Natural killer cell (primary cell): ENCODE measurements at regions not wholly inside any gene's neighbourhood (a gene's known extent, or its start where the extent isn't known, plus 50 kb on each side); places are given as distances from the start of the nearest gene placed in this dataset.

ENCODE experiments used
- ATAC-seq, 3 donors: fragments of 150-1000 bp in 2 of 3; fragments of 200-7000 bp in 1 of 3; cut with Tn5 transposase; 1 replicate in 1 of 3; 2 replicates in 2 of 3; pipeline ENCODE4 v1.10.0; 2021; ENCODE audit warnings: mild to moderate bottlenecking in 2 of 3, moderate library complexity in 2 of 3
- DNase-seq, 2 donors: peaks; one replicate each; pipeline versions ENCODE4 v3.0.0 to v3.0.0-alpha.2; 2013 to 2021; ENCODE audit warnings: mixed read lengths in 1 of 2
- H3K27ac ChIP-seq: one replicate; pipeline ENCODE4 v1.5.1; 2013; ENCODE audit warnings: mild to moderate bottlenecking, low read length
- H3K27me3 ChIP-seq: one replicate; pipeline ENCODE4 v1.6.1; 2013; ENCODE audit warnings: low read length; ENCODE audit not compliant: control insufficient read depth, insufficient read depth
- H3K36me3 ChIP-seq: one replicate; pipeline ENCODE4 v1.6.1; 2013; ENCODE audit warnings: low read length; ENCODE audit not compliant: control insufficient read depth, insufficient read depth
- H3K4me1 ChIP-seq: one replicate; pipeline ENCODE4 v1.6.1; 2013; ENCODE audit warnings: low read length; ENCODE audit not compliant: control insufficient read depth, insufficient read depth
- H3K4me3 ChIP-seq: one replicate; pipeline ENCODE4 v1.5.1; 2013; ENCODE audit warnings: low read length
- H3K9me3 ChIP-seq: one replicate; pipeline ENCODE4 v1.6.1; 2013; ENCODE audit warnings: low read length; ENCODE audit not compliant: control insufficient read depth, insufficient read depth
- H3K27ac Mint-ChIP-seq, 2 donors: one replicate each; pipeline ENCODE4 v1.8.0; 2022; ENCODE audit warnings: mild to moderate bottlenecking in 2 of 2, mixed read lengths in 2 of 2, moderate library complexity in 1 of 2
- H3K27me3 Mint-ChIP-seq, 2 donors: one replicate each; pipeline ENCODE4 v1.8.0; 2022; ENCODE audit warnings: low read depth in 2 of 2, mixed read lengths in 2 of 2
- H3K36me3 Mint-ChIP-seq: one replicate; pipeline ENCODE4 v1.8.0; 2022; ENCODE audit warnings: mixed read lengths
- H3K4me1 Mint-ChIP-seq, 2 donors: one replicate each; pipeline ENCODE4 v1.8.0; 2022; ENCODE audit warnings: mixed read lengths in 2 of 2
- H3K4me3 Mint-ChIP-seq: one replicate; pipeline ENCODE4 v1.8.0; 2022; ENCODE audit warnings: mild to moderate bottlenecking, moderate library complexity, mixed read lengths
- H3K9me3 Mint-ChIP-seq, 2 donors: one replicate each; pipeline ENCODE4 v1.8.0; 2022; ENCODE audit warnings: mixed read lengths in 2 of 2
- CTCF ChIP-seq: fragments of 200-600 bp; IDR thresholded peaks from one replicate; pipeline ENCODE4 v1.8.0; 2022; ENCODE audit warnings: antibody characterized with exemption
- WGBS: methylation state at CpG from one replicate; pipeline ENCODE4 v1.1.7; 2013; ENCODE audit warnings: missing lambda C conversion rate; ENCODE audit not compliant: insufficient coverage; 5-methylcytosine and 5-hydroxymethylcytosine counted together
- intact Hi-C: fragments of 100-400 bp; cut with micrococcal nuclease; formaldehyde crosslinking; loops from one replicate; pipeline ENCODE4 v1.14.2; 2022

GRCh38 chr9:105141146-105141975, 103.1 kb upstream of the SLC44A1 start:
- peaks cover 3% of the 10 kb centered on the region for H3K27me3 ChIP-seq
- Mint-ChIP-seq H3K27ac (no peak overlapping the region), H3K36me3 (no peaks in the 10 kb centered on the region), H3K4me1 (no peaks in the 10 kb centered on the region), H3K27me3 (peaks cover 16 to 37% of the 10 kb centered on the region in 2 donors), H3K4me3 (no peak overlapping the region), H3K9me3 (no peaks in the 10 kb centered on the region)
- 91% methylated on average over 4 of the region's 5 CpGs for WGBS
- intact Hi-C loops, result no loop called here
- H3K9me3 ChIP-seq, result no peaks in the 10 kb centered on the region
- no peaks in the 10 kb centered on the region for H3K4me1 ChIP-seq
- no peaks in the 10 kb centered on the region for H3K36me3 ChIP-seq
- ATAC-seq, result peak in 1 of 3 donors; percentile 43
- H3K27ac ChIP-seq, result no peak overlapping the region
- TF ChIP-seq CTCF, result no peak
- no peak for DNase-seq
- no peak overlapping the region for H3K4me3 ChIP-seq

- no peaks in the 10 kb centered on the region for H3K36me3 Mint-ChIP-seq
- intact Hi-C loops, result no loop called here
- H3K4me3 ChIP-seq, result no peak overlapping the region
- H3K4me3 Mint-ChIP-seq, result no peak overlapping the region
- no peak overlapping the region for H3K27ac Mint-ChIP-seq
- H3K4me1 ChIP-seq, result no peaks in the 10 kb centered on the region
- H3K27me3 ChIP-seq, result peaks cover 3% of the 10 kb centered on the region
- 100% methylated on average over 1 of the region's 1 CpG for WGBS
- no peaks in the 10 kb centered on the region for H3K36me3 ChIP-seq
- ATAC-seq (no peak), DNase-seq (no peak)
- TF ChIP-seq CTCF, result no peak
- no peaks in the 10 kb centered on the region for H3K4me1 Mint-ChIP-seq
- peaks cover 18 to 40% of the 10 kb centered on the region in 2 donors for H3K27me3 Mint-ChIP-seq
- no peak overlapping the region for H3K27ac ChIP-seq
- no peaks in the 10 kb centered on the region for H3K9me3 ChIP-seq
- no peaks in the 10 kb centered on the region for H3K9me3 Mint-ChIP-seq
Measured at GRCh38 chr9:105141976-105142250, 102.5 kb upstream of the SLC44A1 start.

GRCh38 chr9:105142406-105143135, 101.9 kb upstream of the SLC44A1 start:
- Histone ChIP-seq H3K27ac (no peak overlapping the region), H3K27me3 (peaks cover 3% of the 10 kb centered on the region), H3K36me3 (no peaks in the 10 kb centered on the region), H3K9me3 (no peaks in the 10 kb centered on the region), H3K4me1 (no peaks in the 10 kb centered on the region), H3K4me3 (no peak overlapping the region)
- no peak overlapping the region for H3K4me3 Mint-ChIP-seq
- no peaks in the 10 kb centered on the region for H3K4me1 Mint-ChIP-seq
- intact Hi-C loops, result no loop called here
- H3K9me3 Mint-ChIP-seq, result no peaks in the 10 kb centered on the region
- H3K27ac Mint-ChIP-seq, result no peak overlapping the region
- H3K36me3 Mint-ChIP-seq, result no peaks in the 10 kb centered on the region
- DNase-seq, result no peak
- WGBS, result 56% methylated on average over 7 of the region's 8 CpGs
- peak in 1 of 3 donors; percentile 65 for ATAC-seq
- peaks cover 18 to 40% of the 10 kb centered on the region in 2 donors for H3K27me3 Mint-ChIP-seq
- TF ChIP-seq CTCF, result no peak
